ENCODE measurements at regions not wholly inside any gene's neighbourhood (a gene's known extent, or its start where the extent isn't known, plus 50 kb on each side); places are given as distances from the start of the nearest gene placed in this dataset.

- H3K27me3 Mint-ChIP-seq: peaks cover 8% of the 10 kb centered on the region
- no peaks in the 10 kb centered on the region for H3K36me3 Mint-ChIP-seq (ENCODE audit: insufficient read depth)
- H3K4me1 Mint-ChIP-seq (ENCODE audit: low read depth): no peaks in the 10 kb centered on the region
- no peak overlapping the region for H3K4me3 Mint-ChIP-seq (ENCODE audit: low read depth)
- no peaks in the 10 kb centered on the region for H3K9me3 Mint-ChIP-seq (ENCODE audit: low read depth)
- no peak for DNase-seq (ENCODE audit: low spot score, unreplicated experiment)
- no peak for TF ChIP-seq CTCF (IDR thresholded peaks at IDR 0.05; ENCODE audit: unreplicated experiment)
- no peak overlapping the region for H3K27ac Mint-ChIP-seq
Observed at GRCh38 chr5:167908606-167909005, 382.8 kb upstream of the WWC1 start.

DNA sequence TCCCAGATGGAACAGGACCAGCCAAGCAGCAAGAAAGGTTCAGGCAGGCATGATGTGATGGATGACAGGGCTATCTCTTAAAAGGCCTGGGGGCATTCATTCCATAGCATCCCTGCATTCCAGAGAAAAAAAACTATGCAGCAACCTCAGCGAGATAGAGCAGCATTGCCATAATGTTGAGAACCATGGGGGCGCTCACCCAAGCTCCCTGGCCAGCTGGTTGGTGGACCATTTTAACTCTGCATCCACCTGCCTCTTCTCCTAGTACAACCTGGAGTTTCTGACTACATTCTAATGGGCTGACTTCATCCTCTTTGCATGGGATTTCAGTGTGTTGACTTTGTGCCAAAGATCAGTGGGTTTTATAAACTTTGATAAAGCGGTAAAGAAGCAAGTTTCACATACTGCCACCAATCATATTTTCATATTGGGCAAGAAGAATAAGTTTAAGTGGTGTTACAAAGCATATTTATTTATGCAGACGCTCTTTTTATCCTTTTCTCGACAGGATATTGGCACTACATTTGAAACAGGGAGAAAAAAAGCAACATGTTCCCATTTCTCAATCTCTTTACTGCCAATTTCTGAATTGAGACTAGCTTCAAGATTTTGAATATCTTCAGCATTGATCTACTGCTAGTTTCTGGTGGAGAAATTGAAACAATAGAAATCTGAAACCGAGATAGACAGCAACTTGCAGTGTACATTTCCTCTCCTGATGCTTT, 378.3 kb upstream of the WWC1 start:
- Mint-ChIP-seq H3K9me3 (ENCODE audit: low read depth) (peaks cover 4% of the 10 kb centered on the region), H3K27ac (no peak overlapping the region), H3K4me3 (ENCODE audit: low read depth) (no peak overlapping the region), H3K4me1 (ENCODE audit: low read depth) (no peaks in the 10 kb centered on the region), H3K27me3 (no peaks in the 10 kb centered on the region), H3K36me3 (ENCODE audit: insufficient read depth) (no peaks in the 10 kb centered on the region)
- DNase-seq (ENCODE audit: low spot score, unreplicated experiment): no peak
- no peak for TF ChIP-seq CTCF (IDR thresholded peaks at IDR 0.05; ENCODE audit: unreplicated experiment)

GRCh38 chr5:167915237-167915636, 376.2 kb upstream of the WWC1 start:
- H3K27ac Mint-ChIP-seq: no peak overlapping the region
- no peak for TF ChIP-seq CTCF (IDR thresholded peaks at IDR 0.05; ENCODE audit: unreplicated experiment)
- DNase-seq (ENCODE audit: low spot score, unreplicated experiment): no peak
- H3K27me3 Mint-ChIP-seq: peaks cover 6% of the 10 kb centered on the region
- peaks cover 10% of the 10 kb centered on the region for H3K4me1 Mint-ChIP-seq (ENCODE audit: low read depth)
- peaks cover 4% of the 10 kb centered on the region for H3K9me3 Mint-ChIP-seq (ENCODE audit: low read depth)
- no peaks in the 10 kb centered on the region for H3K36me3 Mint-ChIP-seq (ENCODE audit: insufficient read depth)
- H3K4me3 Mint-ChIP-seq (ENCODE audit: low read depth): no peak overlapping the region

DNA sequence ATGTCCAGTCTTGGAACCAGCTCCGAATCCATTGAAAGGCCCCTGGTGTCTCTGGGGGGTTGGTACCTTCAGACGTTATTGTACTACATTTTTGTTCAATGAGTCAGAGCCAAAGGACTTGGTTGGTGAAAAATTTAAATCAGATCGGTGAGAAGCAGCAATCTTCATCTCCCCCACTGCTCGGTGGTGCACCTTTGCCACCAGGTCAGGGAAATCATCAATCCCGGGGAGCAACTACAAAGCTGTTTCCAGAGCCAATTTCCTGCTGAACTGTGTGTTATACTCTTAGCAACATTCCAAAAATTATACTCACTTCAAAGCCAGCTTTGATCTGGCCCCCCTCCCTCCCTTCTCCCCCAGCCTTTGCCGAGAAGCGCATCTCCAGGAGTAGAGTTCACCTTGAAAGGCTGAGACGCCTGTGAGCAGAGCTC, 375.2 kb upstream of the WWC1 start:
- peaks cover 4% of the 10 kb centered on the region for H3K9me3 Mint-ChIP-seq (ENCODE audit: low read depth)
- peaks cover 10% of the 10 kb centered on the region for H3K4me1 Mint-ChIP-seq (ENCODE audit: low read depth)
- no peak for DNase-seq (ENCODE audit: low spot score, unreplicated experiment)
- no peak overlapping the region for H3K4me3 Mint-ChIP-seq (ENCODE audit: low read depth)
- H3K27me3 Mint-ChIP-seq: peaks cover 7% of the 10 kb centered on the region
- H3K36me3 Mint-ChIP-seq (ENCODE audit: insufficient read depth): no peaks in the 10 kb centered on the region
- no peak overlapping the region for H3K27ac Mint-ChIP-seq
- TF ChIP-seq CTCF (IDR thresholded peaks at IDR 0.05; ENCODE audit: unreplicated experiment): no peak

GRCh38 chr5:167916706-167917105, 374.7 kb upstream of the WWC1 start:
- no peak for TF ChIP-seq CTCF (IDR thresholded peaks at IDR 0.05; ENCODE audit: unreplicated experiment)
- Mint-ChIP-seq H3K4me3 (ENCODE audit: low read depth) (no peak overlapping the region), H3K27me3 (peaks cover 9% of the 10 kb centered on the region), H3K4me1 (ENCODE audit: low read depth) (peaks cover 10% of the 10 kb centered on the region), H3K36me3 (ENCODE audit: insufficient read depth) (no peaks in the 10 kb centered on the region), H3K27ac (no peak overlapping the region), H3K9me3 (ENCODE audit: low read depth) (peaks cover 4% of the 10 kb centered on the region)
- no peak for DNase-seq (ENCODE audit: low spot score, unreplicated experiment)
